K562 (cell line): ENCODE measurements at regions not wholly inside any gene's neighbourhood (a gene's known extent, or its start where the extent isn't known, plus 50 kb on each side); places are given as distances from the start of the nearest gene placed in this dataset.

Source experiments
- ATAC-seq: fragments of 200-7000 bp; cut with Tn5 transposase; 3 replicates; pipeline ENCODE4 v1.9.1; 2020; ENCODE audit warnings: moderate library complexity
- BruUV-seq: library from RNA; stranded (reverse); fragments of 400-500 nt; replicated peaks from 2 replicates; lab custom pipeline; 2021; lab: Mats Ljungman, UMichigan
- CTCF ChIA-PET: fragments of 300-600 bp; formaldehyde crosslinking; extraction: SDS; loops from one replicate; lab custom pipeline; 2021; ENCODE audit warnings: low intra/inter-chr PET ratio; lab: Yijun Ruan, JAX
- POLR2A ChIA-PET: fragments of 300-600, 350-650 bp; sonication (Branson Sonifier 250); formaldehyde crosslinking; extraction: SDS; loops from one replicate; lab custom pipeline; 2021; ENCODE audit warnings: antibody characterized with exemption, inconsistent platforms; lab: Yijun Ruan, JAX
- DNase-seq, 4 experiments: peaks; one replicate each; pipeline versions ENCODE4 v3.0.0 to v3.0.0-alpha.2; 2011 to 2018; ENCODE audit warnings: low spot score in 3 of 4, mixed read lengths in 3 of 4; ENCODE audit errors: extremely low read depth in 1 of 4
- FAIRE-seq: peaks from 2 replicates; lab custom pipeline; 2011; peaks lifted over from hg19 to GRCh38; lab: Jason Lieb, UNC
- H2AFZ ChIP-seq: 2 replicates; pipeline ENCODE4 v1.6.0; 2011; ENCODE audit warnings: low read depth, low read length, control low read depth, inconsistent platforms
- H3K27ac ChIP-seq: fragments of 200-600 bp; 3 replicates; pipeline ENCODE4 v1.8.0; 2011; ENCODE audit warnings: low read depth, mild to moderate bottlenecking, control low read depth, inconsistent platforms, low read length, moderate library complexity, mixed read lengths; ENCODE audit errors: extremely low read depth
- H3K27me3 ChIP-seq, 2 experiments: fragments of 300-600 bp in 1 of 2; 2 replicates in 1 of 2; 3 replicates in 1 of 2; pipeline versions ENCODE4 v1.6.0 to v1.8.0; 2011; ENCODE audit warnings: inconsistent platforms in 2 of 2, low read length in 2 of 2, mild to moderate bottlenecking in 1 of 2, mixed read lengths in 1 of 2, moderate library complexity in 1 of 2; ENCODE audit not compliant: control insufficient read depth in 2 of 2, insufficient read depth in 2 of 2
- H3K36me3 ChIP-seq: fragments of 300-600 bp; 3 replicates; pipeline ENCODE4 v1.8.0; 2011; ENCODE audit warnings: mild to moderate bottlenecking, low read length, inconsistent platforms; ENCODE audit not compliant: control insufficient read depth, insufficient read depth
- H3K4me1 ChIP-seq, 2 experiments: fragments of 200-600 bp in 1 of 2; replicated peaks in 1 of 2; 2 replicates in 1 of 2; 3 replicates in 1 of 2; pipeline versions ENCODE4 v1.5.1 to v1.8.0; 2011; ENCODE audit warnings: inconsistent platforms in 2 of 2, low read length in 2 of 2, mild to moderate bottlenecking in 1 of 2, mixed read lengths in 1 of 2, moderate library complexity in 1 of 2; ENCODE audit not compliant: control insufficient read depth in 2 of 2, insufficient read depth in 2 of 2
- H3K4me2 ChIP-seq: 2 replicates; pipeline ENCODE4 v1.6.1; 2011; ENCODE audit warnings: low read length, control low read depth, inconsistent platforms, mixed read lengths; ENCODE audit not compliant: insufficient read depth
- H3K4me3 ChIP-seq: fragments of 200-600 bp; sonication (generic), shearing (Covaris generic); 2 replicates; pipeline ENCODE4 v1.5.1; 2016; ENCODE audit warnings: control low read depth, inconsistent platforms
- H3K79me2 ChIP-seq: fragments of 200-600 bp; 3 replicates; pipeline ENCODE4 v1.8.0; 2011; ENCODE audit warnings: low read length, inconsistent platforms; ENCODE audit not compliant: control insufficient read depth, insufficient read depth
- H3K9ac ChIP-seq, 2 experiments: 2 replicates each; pipeline versions ENCODE4 v1.6.0 to v1.6.1; 2011; ENCODE audit warnings: low read depth in 2 of 2, low read length in 2 of 2, control low read depth in 1 of 2, inconsistent platforms in 1 of 2, mild to moderate bottlenecking in 1 of 2, mixed read lengths in 1 of 2; ENCODE audit not compliant: insufficient read depth in 1 of 2
- H3K9me1 ChIP-seq: one replicate; pipeline ENCODE4 v1.6.0; 2011; ENCODE audit warnings: inconsistent platforms, mild to moderate bottlenecking, low read length, moderate library complexity; ENCODE audit not compliant: control insufficient read depth, insufficient read depth
- H3K9me3 ChIP-seq: replicated peaks from 2 replicates; pipeline ENCODE4 v1.5.1; 2011; ENCODE audit warnings: low read depth, low read length, inconsistent platforms; ENCODE audit not compliant: control insufficient read depth, insufficient read depth
- H4K20me1 ChIP-seq: replicated peaks from 2 replicates; pipeline ENCODE4 v1.6.1; 2011; ENCODE audit warnings: low read length, inconsistent platforms, mixed read lengths; ENCODE audit not compliant: control insufficient read depth, insufficient read depth
- ATF3 ChIP-seq, 2 experiments: fragments of 450-650 bp in 1 of 2; sonication (generic) in 1 of 2; formaldehyde crosslinking in 1 of 2; IDR thresholded peaks in 1 of 2; conservative IDR thresholded peaks in 1 of 2; 2 replicates each; pipeline versions ENCODE4 v1.6.1 to v1.8.1; 2016 to 2023; ENCODE audit warnings: mild to moderate bottlenecking in 2 of 2, moderate library complexity in 2 of 2, inconsistent platforms in 1 of 2, missing genetic modification reagents in 1 of 2
- BRF1 ChIP-seq: IDR thresholded peaks from 3 replicates; pipeline ENCODE4 v1.6.1; 2011; ENCODE audit warnings: borderline replicate concordance, mild to moderate bottlenecking; ENCODE audit not compliant: insufficient read length; ENCODE audit errors: extremely low read depth
- DMBX1 ChIP-seq: fragments of 250-450 bp; sonication (Bioruptor Pico); IDR thresholded peaks from 2 replicates; pipeline ENCODE4 v1.8.0; 2022; ENCODE audit warnings: inconsistent platforms, mild to moderate bottlenecking, moderate library complexity, borderline replicate concordance
- HMG20B ChIP-seq: fragments of 250-450 bp; sonication (Bioruptor Pico); IDR thresholded peaks from 2 replicates; pipeline ENCODE4 v1.5.0; 2021; ENCODE audit warnings: mild to moderate bottlenecking
- KDM5B ChIP-seq: fragments of 200-600 bp; sonication (generic); IDR thresholded peaks from 2 replicates; pipeline ENCODE4 v1.6.1; 2012; ENCODE audit warnings: low read depth, mild to moderate bottlenecking, moderate library complexity, low read length, control low read depth, inconsistent platforms; ENCODE audit not compliant: insufficient replicate concordance
- KLF13 ChIP-seq: fragments of 450-650 bp; IDR thresholded peaks from 2 replicates; pipeline ENCODE4 v1.6.1; 2016; ENCODE audit warnings: missing genetic modification characterization, low read depth, mild to moderate bottlenecking, missing compliant biosample characterization, moderate library complexity, borderline replicate concordance
- MYC ChIP-seq, 2 experiments: fragments of 250-450 bp in 1 of 2; sonication (Bioruptor Pico) in 1 of 2; IDR thresholded peaks; 2 replicates each; pipeline versions ENCODE4 v1.5.1 to v1.6.1; 2012 to 2021; ENCODE audit warnings: low read depth in 2 of 2, borderline replicate concordance in 1 of 2, improper control_type of control experiment in 1 of 2, low read length in 1 of 2, mild to moderate bottlenecking in 1 of 2, moderate library complexity in 1 of 2
- NR1H2 ChIP-seq: sonication (generic); formaldehyde crosslinking; IDR thresholded peaks from 2 replicates; pipeline ENCODE4 v1.4.0; 2020; ENCODE audit warnings: mild to moderate bottlenecking, missing genetic modification reagents
- ZHX1 ChIP-seq: fragments of 150-350 bp; conservative IDR thresholded peaks from 2 replicates; pipeline ENCODE4 v1.6.1; 2014; ENCODE audit warnings: low read length
- WGBS: fragments of 100-300 bp; shearing (Covaris generic); methylation state at CpG from one replicate; pipeline ENCODE4 v1.1.6; 2016; ENCODE audit warnings: low coverage, mixed read lengths; ENCODE audit not compliant: insufficient coverage; ENCODE audit errors: missing lambda C conversion rate; 5-methylcytosine and 5-hydroxymethylcytosine counted together
- in situ Hi-C: fragments of 300-500 bp; cut with MboI; formaldehyde crosslinking; loops from 4 replicates; pipeline ENCODE4 v1.15.0; 2018; ENCODE audit warnings: inconsistent platforms, mixed read lengths
- intact Hi-C: fragments of 100-400 bp; cut with micrococcal nuclease; formaldehyde crosslinking; loops from 2 replicates; pipeline ENCODE4 v1.14.2; 2022

DNA sequence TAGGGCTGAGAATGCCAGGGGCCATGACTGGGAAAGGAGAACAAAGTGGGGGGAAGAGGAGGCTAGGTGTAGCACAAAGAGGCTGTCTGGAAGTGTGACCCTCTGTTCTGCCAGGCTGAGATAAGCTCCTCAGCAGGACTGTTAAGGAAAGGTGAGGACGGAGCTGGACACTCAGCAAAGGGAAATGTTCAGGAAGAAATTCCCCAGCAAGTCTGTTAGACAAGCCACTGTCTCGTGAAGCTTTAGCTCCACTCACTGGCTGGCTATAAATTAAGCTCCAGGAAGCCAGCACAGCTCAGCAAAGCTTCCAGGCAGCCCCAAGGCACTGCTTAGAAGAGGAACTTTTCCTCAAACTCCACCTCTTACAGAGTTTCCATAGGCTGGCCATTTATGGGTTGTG, 181.2 kb upstream of the API5 start:
- Histone ChIP-seq H3K9ac (no peak overlapping the region), H4K20me1 (no peaks in the 10 kb centered on the region), H3K4me3 (no peak overlapping the region), H3K4me2 (no peak overlapping the region), H2AFZ (no peak overlapping the region), H3K9me1 (no peaks in the 10 kb centered on the region), H3K4me1 (no peaks in the 10 kb centered on the region), H3K9me3 (no peaks in the 10 kb centered on the region), H3K79me2 (no peaks in the 10 kb centered on the region), H3K36me3 (no peaks in the 10 kb centered on the region), H3K27me3 (no peaks in the 10 kb centered on the region), H3K27ac (no peak overlapping the region)
- in situ Hi-C loops (no loop called here), intact Hi-C loops (no loop called here)
- no TSS peak for BruUV-seq
- ATAC-seq (no peak), DNase-seq (no peak), FAIRE-seq (no peak)
- POLR2A ChIA-PET = no interaction called here
- whole genome bisulfite sequencing = 0% methylated on average over 2 of the region's 2 CpGs
- CTCF ChIA-PET = no interaction called here
- TF ChIP-seq KDM5B = no peak

- in situ Hi-C loops (no loop called here), intact Hi-C loops (no loop called here)
- no peak overlapping the region for H3K27ac ChIP-seq
- no peaks in the 10 kb centered on the region for H3K9me3 ChIP-seq
- no peaks in the 10 kb centered on the region for H3K4me1 ChIP-seq
- H3K4me2 ChIP-seq = no peak overlapping the region
- H4K20me1 ChIP-seq = no peaks in the 10 kb centered on the region
- BruUV-seq = no TSS peak
- H3K9me1 ChIP-seq = no peaks in the 10 kb centered on the region
- H2AFZ ChIP-seq = no peak overlapping the region
- DNase-seq (no peak), FAIRE-seq (no peak), ATAC-seq (no peak)
- no peaks in the 10 kb centered on the region for H3K36me3 ChIP-seq
- 8% methylated on average over 5 of the region's 5 CpGs for WGBS
- H3K79me2 ChIP-seq = no peaks in the 10 kb centered on the region
- no peak overlapping the region for H3K9ac ChIP-seq
- ChIA-PET POLR2A (no interaction called here), CTCF (no interaction called here)
- no peaks in the 10 kb centered on the region for H3K27me3 ChIP-seq
- H3K4me3 ChIP-seq = no peak overlapping the region
- no peak for TF ChIP-seq DMBX1 (CRISPR knock-in tag)
- TF ChIP-seq HMG20B (CRISPR knock-in tag) = no peak
- no peak for TF ChIP-seq KLF13 (tag)
- no peak for TF ChIP-seq BRF1
- TF ChIP-seq ATF3 (IDR thresholded peaks at IDR 0.05) = no peak
- TF ChIP-seq ATF3 (CRISPR knock-in tag; conservative IDR thresholded peaks at IDR 0.05) = no peak
- TF ChIP-seq MYC (IDR thresholded peaks at IDR 0.05; ENCODE audit: low read depth, low read length) = no peak
- no peak for TF ChIP-seq MYC (CRISPR knock-in tag; IDR thresholded peaks at IDR 0.05; ENCODE audit: borderline replicate concordance, low read depth)
- no peak for TF ChIP-seq NR1H2
- no peak for TF ChIP-seq ZHX1
These were observed 175.7 kb upstream of the API5 start for GRCh38 chr11:43135966-43136534.
